ENCODE measurements at regions not wholly inside any gene's neighbourhood (a gene's known extent, or its start where the extent isn't known, plus 50 kb on each side); places are given as distances from the start of the nearest gene placed in this dataset.
"Not testable (repeated sequence)": the region's sequence is repeated elsewhere in the genome, so short reads cannot be mapped to it uniquely, and the experiment has no call there.

DNA sequence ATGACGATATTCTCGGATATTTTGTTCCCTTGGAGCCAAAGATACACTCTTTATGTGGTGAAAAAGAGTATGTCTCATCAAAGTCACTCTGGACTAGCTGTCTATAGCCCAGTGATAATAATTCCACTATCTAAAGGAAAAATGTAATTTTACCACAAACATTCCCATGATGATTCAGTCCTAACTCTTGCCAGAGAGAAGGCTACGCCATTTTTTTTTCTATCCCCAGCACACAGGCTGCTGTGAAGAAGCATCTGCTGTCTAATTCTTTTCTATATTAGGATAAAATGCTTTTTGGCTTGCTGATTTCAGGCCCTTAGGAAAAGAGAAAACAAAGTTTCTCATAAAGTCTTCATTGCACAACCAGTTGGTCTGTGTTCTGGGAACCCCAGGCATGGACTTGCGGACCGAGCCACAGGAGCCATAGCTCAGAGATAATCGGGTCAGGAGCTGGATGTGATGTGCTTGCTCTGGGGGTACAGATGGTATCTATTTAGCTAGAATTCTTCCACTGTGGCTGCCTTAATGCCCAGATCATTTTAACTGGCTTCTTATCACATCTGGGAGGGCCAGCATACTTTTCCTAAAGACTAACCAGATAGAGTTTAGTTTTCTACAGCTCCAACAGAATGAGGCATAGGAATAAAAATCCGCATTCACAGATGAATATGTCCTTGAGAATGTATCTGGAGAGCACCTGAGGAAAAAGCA, 683.7 kb upstream of the ID4 start:
- DNase-seq (ENCODE audit: low read depth) = no peak

DNA sequence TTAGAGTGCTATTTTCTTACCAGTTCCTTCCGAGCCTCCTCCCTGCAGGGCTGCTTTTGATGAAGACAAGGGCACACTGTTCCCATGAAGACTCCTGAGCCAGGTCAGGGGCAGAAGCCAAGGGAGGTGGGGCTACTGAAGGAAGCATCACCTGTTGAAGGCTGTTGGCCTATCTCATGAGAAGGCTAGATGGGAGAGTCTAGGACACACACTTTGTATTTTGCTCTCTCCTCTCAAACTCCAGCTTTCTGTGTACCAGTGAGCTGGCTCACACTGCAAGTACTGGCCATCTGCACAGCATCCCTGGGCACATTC, 683.2 kb upstream of the ID4 start:
- DNase-seq (ENCODE audit: low read depth) = no peak

DNA sequence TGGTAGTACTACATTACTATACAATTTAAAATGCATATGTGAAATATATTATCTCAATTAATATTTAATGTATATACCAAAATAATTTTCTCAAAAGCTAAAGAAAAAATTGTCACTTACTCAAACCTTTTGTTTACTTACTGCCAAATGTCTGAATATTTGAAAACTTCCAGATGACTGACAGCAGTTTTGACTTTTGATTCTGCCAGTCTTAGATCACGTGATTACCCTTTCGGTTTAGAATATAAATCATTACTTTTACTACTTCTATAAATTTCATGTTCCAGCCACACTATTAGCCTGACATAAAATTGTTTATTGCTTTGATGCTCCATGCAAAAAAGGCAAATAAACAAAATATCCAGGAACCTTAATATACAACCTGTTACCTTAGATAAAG, 680.7 kb upstream of the ID4 start:
- no peak for DNase-seq (ENCODE audit: low read depth)

DNA sequence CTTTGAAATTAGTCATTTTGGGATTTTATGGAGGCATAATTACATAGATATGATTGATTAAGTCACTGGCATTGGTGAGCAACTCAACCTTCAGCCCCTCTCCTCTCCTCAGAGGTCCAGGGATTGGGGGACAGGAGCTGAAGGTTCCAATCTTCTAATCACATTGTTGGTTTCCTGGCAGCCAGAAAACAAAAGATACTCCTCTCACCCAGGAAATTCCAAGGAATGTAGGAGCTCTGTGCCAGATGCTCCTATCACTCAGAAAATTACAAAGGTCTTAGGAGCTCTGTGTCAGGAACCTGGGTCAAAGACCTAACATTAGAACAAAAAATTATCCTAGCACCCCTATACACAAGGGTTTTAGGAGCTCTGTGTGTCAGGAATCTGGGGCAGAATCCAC, 679.7 kb upstream of the ID4 start:
- DNase-seq (ENCODE audit: low read depth) = no peak

DNA sequence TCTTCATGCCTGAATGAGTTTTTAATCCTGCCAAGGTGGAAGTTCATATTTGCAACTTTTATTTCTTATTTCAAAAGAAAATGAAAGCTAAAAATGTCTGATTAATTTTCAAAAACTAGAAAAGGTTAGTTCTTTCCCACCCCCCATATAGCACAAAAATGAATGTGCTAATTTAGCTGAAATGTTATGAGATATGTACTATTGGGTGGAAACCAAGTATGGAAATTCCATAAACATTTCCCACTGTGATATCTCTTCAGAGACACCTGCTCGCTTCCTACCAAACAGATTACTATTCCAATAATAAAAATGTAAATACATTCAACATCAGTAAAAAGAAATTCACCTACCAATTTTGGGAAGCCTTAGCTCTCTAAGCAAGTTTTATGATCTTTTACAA, 678.6 kb upstream of the ID4 start:
- DNase-seq (ENCODE audit: low read depth) = no peak

DNA sequence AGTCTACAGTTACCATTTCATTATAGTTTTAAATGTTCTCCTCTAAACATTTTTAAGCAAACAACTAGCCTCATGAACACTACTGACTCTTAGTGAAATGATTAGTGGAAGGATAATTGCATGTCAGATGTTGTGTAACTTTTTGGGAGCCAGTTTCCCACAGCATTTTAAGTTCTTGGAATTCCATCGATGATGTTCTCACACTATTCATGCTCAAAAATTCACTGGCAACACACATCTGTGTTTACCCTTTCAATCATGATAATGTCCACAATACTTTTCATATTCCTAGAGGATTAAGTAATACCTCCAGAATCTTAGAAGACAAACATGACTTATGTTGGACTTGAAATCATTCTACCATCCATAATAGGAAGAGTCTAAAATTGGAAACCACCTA, 678.1 kb upstream of the ID4 start:
- no peak for DNase-seq (ENCODE audit: low read depth)

DNA sequence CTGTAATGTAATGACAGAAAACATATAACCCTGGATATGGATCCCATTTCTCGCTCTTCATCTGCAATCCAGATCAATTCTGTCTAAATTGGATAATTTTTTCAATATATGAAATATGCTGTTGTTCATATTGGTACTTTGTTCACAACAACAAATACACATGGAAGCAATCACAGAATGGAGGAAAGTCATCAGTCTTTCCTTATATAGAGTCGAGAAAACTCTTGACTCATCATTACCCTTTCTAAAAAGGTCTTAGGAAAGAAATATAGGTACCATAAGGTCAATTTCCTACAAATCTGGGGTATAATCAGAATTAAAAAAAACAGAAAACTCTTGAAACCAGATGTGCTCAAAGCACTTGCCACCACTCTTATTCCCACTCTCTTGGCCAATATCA, 677.6 kb upstream of the ID4 start:
- DNase-seq (ENCODE audit: low read depth) = no peak

DNA sequence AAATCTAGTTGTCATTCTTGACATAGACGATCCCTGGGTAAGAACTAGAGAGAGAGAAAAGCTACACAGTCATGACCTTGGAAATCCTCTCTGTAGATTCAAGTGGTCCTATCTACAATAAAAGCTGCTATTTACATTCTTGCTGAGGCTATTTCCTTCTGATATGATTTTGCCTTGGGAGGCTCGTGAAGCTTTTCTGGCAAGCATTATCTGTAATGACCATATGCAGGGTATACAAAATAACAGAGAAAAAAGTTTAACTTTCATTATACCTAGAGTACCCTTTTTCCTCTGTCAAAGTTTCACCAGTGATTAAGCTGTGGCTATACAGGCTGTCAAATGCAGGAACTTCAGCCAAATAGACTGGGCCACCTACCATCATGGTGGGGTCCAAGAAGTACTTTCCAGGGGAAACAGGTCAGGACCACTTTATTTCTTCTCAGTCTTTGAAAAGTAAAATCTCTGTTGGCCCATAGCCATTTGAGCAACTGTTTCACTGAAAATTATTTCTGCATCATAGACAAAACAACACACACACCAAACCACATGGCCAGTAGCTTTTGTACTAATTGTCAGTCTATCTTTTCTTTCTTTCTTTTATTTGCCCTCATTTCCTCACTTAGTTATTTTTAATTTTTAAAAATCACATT, 677.0 kb upstream of the ID4 start:
- no peak for DNase-seq (ENCODE audit: low read depth)

DNA sequence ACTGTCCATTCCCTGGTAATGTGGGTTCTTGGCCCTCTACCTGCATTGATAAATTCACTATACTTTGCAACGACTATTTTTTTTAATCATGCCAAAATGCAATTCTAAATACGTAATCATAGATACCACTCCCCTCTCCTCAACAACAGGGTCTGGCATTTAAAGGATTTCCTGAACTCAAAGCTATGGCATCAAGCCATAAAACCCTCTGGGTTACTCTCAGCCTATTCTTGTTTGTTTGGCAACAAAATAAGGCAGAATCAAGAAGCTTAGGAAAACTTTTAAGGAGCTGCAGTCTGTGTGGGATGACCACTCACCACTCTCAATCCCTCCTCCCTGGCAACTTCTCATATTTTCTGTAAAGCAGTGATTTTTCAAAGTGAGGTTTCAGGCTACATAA, 669.9 kb upstream of the ID4 start:
- DNase-seq (ENCODE audit: low read depth) = no peak

DNA sequence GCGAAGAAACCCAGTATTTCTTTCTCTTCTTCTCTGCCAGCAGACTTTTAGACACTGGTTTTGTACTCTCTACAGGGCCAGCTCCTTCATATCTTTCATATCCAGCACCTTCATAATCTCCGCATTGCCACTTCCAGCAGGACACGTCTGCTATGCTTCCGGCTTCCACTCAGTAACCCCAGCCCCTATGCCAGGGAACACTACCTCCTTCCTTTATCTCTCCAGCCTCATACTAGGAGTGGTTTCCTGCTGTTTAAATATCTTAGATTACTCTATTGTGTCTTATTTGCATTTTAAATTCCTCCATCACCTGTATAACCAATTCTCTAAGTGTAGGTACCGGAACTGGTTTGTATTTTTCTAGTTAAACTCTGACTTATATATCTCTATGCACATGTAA, 667.8 kb upstream of the ID4 start:
- DNase-seq (ENCODE audit: low read depth) = no peak

DNA sequence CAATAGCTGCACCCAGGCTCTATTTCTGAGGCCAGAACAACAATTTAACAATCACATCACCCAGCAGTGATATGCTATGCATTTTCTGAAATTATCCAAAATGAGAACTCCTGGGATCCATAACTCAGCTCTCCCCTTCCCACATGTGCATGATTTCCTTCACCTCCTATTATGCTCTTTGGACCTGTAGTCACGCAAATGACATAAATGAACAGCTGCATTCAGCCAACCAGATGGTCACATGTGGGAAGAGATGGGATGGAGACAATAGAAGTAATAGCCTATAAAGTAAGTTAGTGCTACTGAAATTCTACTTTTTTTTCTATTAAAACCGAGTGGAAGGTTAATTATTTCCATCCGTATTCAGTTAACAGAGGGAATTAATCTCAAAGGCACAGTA, 662.1 kb upstream of the ID4 start:
- no peak for DNase-seq (ENCODE audit: low read depth)

DNA sequence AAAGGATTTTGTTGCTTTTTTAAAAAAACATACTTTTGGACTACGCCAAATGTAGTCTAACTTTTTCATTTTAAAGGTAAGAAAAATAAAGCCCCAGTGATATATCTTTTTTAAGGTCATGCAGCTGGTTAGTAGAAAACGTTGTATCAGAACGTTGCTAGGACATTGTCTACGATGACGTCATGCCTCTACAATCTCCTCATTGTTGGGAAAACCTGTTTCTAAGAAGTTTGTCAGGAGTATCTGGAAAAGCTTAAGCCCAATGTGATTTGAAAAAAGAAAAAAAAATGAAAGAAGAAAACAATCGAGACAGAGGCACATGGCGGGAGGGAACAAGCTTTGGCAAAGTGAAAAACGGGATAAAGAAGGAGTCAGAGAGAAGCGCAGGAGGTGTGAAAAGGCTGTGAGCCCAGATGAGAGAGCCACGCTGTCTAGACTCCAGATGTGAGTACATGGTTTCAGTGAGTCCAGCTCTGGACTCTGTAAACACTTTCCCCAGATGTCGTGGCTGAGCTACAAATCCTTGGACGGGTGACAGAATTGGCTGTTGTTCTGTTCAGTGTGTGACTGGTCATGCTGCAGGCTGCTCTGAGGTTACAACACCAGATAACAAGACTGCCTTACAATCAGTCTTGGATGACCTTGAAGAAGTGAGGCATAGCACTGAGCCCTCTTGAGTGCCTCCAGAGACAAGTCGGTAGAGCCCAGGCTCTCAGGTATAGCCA, 656.7 kb upstream of the ID4 start:
- no peak for DNase-seq (ENCODE audit: low read depth)

DNA sequence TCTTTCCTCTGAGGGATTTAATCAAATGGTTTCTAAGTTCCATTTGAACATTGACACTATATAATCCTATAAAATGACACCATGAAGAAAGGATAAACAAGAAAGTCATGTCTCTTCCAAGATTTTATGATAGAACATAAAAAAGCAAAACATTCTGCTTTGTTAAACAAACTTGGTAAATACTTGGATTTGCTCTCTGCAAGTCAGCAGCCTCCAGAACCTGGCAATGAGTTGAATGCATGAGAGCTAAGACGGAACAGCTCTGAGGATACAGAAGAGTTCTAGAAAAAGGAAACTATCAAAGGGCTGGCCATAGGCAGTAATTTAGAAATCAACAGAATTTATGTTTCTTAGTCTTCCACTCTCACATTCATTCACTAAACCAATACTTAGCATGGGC, 656.0 kb upstream of the ID4 start:
- DNase-seq (ENCODE audit: low read depth) = no peak

DNA sequence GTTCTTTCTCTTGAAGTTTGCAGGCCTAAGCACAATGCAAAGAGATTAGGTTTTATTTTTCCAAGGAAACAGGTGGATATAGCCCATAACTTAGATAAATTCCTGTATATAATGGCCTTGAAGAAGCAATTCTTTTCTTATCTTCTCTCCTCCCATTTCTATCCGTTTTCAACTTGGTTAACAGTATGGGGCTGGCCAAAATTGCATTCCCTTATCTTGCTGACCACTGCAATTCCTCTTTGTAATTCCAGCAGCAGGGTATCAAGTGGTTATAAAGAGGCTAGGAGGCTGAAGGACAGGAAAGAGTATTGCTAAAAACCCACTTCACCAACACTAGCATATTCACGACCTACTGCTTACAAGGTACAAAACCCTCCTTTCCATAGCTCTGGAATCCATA, 643.5 kb upstream of the ID4 start:
- no peak for DNase-seq (ENCODE audit: low read depth)

DNA sequence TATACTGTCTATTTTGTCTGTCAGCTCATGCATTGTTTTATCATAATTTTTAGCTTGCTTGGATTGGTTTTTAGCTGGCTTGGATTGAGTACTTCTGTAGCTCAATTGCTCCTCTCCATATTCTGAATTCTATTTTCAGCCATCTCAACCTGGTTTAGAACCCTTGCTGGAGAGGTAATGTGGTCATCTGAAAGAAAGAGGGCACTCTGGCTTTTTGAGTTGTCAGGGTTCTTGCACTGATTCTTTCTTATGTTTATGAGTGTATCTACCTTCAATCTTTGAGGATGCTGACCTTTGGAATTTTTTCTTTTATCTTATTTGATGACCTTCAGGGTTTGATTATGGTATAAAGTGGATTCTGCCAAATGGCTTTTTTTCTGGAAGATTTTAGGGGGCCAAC, 632.7 kb upstream of the ID4 start:
- no peak for DNase-seq (ENCODE audit: low read depth)

DNA sequence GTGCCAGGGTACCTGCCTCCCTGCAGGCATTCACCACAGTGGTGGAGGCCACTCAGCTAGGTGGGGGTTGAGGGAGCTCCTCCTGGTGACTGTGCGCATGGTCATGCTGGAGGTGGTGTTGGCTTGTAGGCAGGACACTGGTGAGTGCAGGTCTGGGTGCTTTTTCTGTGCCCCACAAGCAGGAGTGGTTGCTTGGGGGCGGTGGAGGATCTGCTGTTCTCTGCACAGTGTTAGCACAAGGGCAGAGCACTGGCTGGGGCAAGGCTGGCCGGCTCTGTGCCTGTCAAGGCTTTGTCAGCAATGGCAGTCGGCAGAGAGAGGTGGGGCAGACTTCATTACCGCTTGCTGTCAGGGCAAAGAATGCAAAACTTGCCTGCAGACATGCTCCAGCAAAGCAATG, 632.1 kb upstream of the ID4 start:
- no peak for DNase-seq (ENCODE audit: low read depth)

DNA sequence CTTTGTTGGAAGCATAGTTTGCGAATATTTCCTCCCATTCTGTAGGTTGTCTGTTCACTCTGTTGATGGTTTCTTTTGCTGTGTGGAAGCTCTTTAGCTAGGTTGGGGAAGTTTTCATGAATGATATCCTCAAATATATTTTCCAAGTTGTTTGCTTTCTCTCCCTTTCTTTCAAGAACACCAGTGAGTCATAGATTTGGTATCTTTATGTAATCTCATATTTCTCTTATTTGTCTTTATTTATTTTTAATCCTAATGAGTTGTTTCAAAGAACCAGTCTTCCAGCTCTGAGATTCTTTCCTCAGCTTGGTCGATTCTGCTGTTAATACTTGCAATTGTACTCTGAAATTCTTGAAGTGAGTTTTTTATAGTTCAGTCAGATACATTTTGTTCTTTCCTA, 628.0 kb upstream of the ID4 start:
- no peak for DNase-seq (ENCODE audit: low read depth)

DNA sequence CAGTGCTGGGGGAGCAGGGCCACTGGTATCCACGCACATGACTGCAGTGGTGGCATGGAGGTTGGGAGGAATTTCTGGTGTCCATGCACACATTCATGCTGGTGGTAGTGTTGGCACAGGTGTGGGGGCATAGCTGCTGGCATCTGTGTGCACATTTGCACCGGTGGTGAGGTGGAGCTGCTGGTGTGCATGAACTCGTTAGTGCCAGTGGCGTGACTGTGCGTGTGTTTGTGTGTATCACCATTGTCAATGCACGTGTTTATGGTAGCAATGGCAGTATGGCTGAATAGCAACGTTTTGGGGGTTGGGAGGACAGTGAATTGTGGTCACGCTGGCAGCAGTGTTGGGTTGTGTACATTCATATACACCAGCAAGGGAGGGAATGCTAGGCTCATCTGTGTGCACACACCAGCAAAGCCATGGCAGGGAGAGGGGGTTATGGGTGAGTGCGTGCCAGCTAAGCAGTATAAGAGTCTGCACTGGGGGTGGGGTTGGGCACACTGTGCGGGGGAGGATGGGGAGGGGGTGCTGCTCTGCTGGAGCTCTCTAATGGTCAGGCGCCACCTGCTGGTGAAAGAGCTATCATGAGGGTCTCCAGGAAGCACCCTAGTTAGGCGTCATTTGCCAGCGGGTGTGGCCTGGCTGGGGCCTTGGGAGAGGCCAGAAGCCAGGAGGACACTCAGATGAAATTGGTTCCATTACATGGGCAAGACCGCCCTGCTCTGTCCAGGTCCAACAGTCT, 626.1 kb upstream of the ID4 start:
- DNase-seq (ENCODE audit: low read depth) = no peak

DNA sequence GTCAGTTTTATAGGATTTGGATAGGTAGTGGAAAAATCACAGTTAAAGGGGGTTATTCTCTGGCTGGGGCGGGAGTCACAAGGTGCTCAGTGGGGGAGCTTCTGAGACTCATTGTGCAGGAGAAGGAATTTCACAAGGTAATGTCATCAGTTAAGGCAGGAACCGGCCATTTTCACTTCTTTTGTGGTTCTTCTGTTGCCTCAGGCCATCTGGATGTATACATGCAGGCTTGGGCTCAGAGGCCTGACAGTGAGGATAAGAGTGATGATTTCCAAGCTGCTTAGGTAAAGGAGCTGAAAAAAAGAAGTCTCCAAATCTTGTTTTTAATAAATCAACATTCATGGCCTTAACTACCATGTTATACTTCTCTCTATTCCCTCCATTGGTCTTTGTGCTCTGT, 622.9 kb upstream of the ID4 start:
- DNase-seq (ENCODE audit: low read depth) = no peak

DNA sequence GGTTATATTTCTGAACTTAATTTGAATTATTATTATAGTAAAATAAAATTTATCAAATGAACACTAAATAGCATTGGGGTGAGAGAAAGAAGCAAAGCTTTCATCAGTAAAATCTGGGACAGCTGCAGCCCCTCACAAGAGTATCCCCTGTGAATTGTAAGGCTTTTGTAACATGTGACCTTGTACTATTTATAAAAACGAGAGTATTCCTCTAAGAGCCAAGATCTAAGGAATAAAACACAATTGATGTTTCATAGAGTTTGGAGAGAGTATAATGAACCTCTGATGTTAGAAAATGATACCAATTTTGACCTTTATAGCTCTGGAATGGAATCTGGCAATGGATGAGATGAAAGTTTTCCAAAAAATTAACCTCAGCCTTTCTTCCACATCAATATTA, 617.2 kb upstream of the ID4 start:
- DNase-seq (ENCODE audit: low read depth) = no peak

DNA sequence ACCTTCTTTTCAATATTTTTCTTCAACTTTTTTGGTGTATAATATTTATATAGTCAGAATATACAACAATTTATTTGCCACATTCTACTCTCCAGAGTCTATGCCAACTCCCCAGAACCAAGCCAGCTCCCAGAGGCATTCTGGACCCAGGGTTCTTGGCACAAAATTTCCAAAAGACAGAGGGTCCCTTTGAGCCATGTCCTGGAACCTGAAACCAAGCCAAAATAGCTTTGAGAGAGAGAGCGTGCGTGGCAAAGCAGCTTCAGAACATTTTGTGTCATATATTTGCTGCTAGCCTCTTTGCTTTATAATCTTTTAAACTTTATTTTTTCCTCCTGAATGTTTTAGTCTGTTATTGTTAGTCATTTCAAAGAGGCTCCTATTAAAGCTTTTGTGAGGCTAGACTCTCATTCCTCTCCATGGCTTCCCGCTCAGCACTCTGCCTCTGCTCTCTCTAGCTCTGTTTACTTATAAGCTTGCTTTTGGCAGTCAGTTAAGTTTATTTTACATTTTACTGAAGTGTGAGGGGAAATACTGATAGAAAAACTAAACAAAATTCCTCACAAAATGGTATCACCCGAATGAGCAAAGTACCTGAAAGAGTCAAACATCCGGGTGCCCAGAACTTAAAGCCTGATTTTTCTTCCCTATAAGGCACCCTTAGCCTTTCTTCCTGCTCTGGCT, 605.1 kb upstream of the ID4 start:
- DNase-seq (ENCODE audit: low read depth) = no peak

DNA sequence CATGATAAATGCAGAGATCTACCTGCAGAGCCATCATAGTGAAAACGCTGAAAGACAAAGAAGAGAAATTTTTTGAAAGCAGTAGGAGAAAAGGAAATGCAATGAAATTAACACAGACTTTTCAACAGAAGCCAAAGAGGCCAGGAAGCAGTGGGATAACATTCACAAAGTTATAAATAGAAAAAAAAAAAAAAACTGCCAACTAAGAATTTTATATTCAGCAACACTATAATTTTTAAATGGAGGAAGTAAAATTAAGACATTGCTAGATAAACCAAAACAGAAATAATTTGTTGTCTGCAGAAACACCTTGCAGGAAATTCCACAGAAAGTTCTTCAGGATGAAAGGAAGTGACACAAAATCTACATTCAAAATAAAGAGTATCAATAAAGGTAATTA, 591.5 kb upstream of the ID4 start:
- DNase-seq (ENCODE audit: low read depth) = no peak

DNA sequence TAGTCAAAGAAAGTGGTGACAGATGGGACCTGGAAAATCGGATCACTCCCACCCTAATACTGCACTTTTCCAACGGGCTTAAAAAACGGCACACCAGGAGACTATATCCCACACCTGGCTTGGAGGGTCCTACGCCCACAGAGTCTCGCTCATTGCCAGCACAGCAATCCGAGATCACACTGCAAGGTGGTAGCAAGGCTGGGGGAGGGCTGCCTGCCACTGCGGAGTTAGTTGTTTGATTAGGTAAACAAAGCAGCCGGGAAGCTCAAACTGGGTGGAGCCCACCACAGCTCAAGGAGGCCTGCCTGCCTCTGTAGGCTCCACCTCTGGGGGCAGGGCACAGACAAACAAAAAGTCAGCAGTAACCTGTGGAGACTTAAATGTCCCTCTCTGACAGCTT, 590.0 kb upstream of the ID4 start:
- DNase-seq (ENCODE audit: low read depth) = not testable (repeated sequence)
